ENCODE measurements at regions not wholly inside any gene's neighbourhood (a gene's known extent, or its start where the extent isn't known, plus 50 kb on each side); places are given as distances from the start of the nearest gene placed in this dataset.

DNA sequence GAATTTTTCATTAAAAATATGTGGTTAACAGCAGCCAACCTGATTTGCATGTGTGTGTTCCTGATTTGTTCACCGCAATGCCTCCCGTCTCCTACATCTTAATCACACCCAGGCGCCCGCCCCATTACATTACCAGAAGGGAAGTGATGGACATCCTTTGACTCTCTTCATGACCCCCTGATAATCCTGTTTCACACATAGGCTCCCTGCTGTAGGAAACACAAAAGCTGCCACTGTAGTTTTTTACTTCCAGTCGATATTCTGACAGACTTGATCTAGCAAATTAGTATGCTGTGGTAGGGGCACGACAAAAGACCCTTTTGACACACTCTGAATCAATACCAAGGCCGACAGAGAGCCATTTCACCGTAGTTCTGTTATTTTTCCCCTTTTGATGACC, 287.8 kb upstream of the ISL1 start:
- TF ChIP-seq POLR2A (IDR thresholded peaks at IDR 0.05): no peak
- TF ChIP-seq, protein P1, sequence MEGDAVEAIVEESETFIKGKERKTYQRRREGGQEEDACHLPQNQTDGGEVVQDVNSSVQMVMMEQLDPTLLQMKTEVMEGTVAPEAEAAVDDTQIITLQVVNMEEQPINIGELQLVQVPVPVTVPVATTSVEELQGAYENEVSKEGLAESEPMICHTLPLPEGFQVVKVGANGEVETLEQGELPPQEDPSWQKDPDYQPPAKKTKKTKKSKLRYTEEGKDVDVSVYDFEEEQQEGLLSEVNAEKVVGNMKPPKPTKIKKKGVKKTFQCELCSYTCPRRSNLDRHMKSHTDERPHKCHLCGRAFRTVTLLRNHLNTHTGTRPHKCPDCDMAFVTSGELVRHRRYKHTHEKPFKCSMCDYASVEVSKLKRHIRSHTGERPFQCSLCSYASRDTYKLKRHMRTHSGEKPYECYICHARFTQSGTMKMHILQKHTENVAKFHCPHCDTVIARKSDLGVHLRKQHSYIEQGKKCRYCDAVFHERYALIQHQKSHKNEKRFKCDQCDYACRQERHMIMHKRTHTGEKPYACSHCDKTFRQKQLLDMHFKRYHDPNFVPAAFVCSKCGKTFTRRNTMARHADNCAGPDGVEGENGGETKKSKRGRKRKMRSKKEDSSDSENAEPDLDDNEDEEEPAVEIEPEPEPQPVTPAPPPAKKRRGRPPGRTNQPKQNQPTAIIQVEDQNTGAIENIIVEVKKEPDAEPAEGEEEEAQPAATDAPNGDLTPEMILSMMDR (IDR thresholded peaks at IDR 0.05): no peak

Measured in uterus (tissue), 2 donors.